ENCODE measurements at regions not wholly inside any gene's neighbourhood (a gene's known extent, or its start where the extent isn't known, plus 50 kb on each side); places are given as distances from the start of the nearest gene placed in this dataset.

- Mint-ChIP-seq H3K27ac (no peak overlapping the region), H3K27me3 (peaks cover 13% of the 10 kb centered on the region), H3K4me1 (no peaks in the 10 kb centered on the region), H3K36me3 (peaks cover 2% of the 10 kb centered on the region), H3K4me3 (no peak overlapping the region), H3K9me3 (peaks cover 9 to 19% (median 12%) of the 10 kb centered on the region in 3 donors)
Observed at GRCh38 chr6:5946701-5947100, 60.0 kb downstream of the NRN1 start.

DNA sequence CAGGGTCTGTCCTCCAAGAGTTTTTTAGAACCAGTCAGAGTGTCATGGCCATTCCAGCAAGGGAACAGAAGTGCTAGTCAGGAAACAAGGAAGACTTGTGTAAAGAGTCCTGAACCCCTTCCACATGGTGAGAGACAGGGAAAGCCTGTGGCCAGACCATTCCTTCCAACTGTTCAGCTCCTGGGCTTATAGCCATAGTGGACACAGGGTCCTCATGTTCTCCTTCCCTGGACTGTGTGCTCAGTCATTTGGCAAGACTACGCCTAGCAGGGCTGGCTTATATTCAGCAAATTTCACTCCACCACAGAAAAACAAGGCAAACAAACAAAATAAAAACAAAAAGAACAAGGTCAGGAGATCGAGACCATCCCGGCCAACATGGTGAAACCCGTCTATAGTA, 60.5 kb downstream of the NRN1 start:
- Mint-ChIP-seq H3K36me3 (peaks cover 2% of the 10 kb centered on the region), H3K27ac (no peak overlapping the region), H3K9me3 (peaks cover 9 to 19% (median 12%) of the 10 kb centered on the region in 3 donors), H3K27me3 (peaks cover 12% of the 10 kb centered on the region), H3K4me3 (no peak overlapping the region), H3K4me1 (no peaks in the 10 kb centered on the region)

DNA sequence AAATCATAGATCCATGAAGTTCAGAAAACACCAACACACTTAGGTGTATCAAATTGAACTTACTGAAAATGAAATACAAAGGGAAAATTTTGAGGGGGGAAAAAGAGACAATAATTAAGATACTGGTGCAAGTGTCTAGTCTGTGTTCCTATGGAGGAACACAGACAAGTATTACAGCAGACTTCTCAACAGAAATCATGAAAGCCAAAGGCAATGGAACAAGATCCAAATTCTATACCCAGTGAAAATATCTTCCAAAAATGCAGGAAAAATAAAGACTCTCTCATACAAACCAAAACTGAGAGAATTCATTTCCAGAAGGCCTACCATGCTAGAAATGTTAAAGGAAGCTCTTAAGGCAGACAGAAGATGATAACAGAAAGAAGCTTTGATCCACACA, 63.1 kb downstream of the NRN1 start:
- Mint-ChIP-seq H3K27ac (no peak overlapping the region), H3K27me3 (peaks cover 14% of the 10 kb centered on the region), H3K4me3 (no peak overlapping the region), H3K9me3 (peaks cover 9 to 19% (median 12%) of the 10 kb centered on the region in 3 donors), H3K36me3 (peaks cover 2% of the 10 kb centered on the region), H3K4me1 (no peaks in the 10 kb centered on the region)

DNA sequence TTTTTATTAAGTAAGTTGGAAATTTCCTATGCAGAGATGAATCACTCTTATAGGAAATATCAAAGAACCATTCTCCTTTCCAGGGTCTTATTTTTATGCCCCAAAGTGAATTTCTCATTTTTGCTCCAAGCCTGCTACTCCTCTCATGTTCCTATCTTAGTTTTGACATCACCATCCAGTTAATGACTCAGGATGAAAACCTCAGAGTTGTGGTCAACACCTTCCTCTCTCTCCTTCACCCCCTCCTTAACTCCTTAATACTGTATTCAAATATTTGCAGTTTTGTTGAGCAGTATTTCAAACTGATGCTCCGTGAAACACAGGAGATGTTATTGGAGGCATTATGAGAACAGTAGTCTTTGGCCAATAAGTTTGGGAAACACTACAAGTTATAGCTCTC, 64.1 kb downstream of the NRN1 start:
- H3K9me3 Mint-ChIP-seq = peaks cover 9 to 19% (median 12%) of the 10 kb centered on the region in 3 donors
- no peak overlapping the region for H3K27ac Mint-ChIP-seq
- no peaks in the 10 kb centered on the region for H3K4me1 Mint-ChIP-seq
- H3K36me3 Mint-ChIP-seq = peaks cover 2% of the 10 kb centered on the region
- H3K4me3 Mint-ChIP-seq = no peak overlapping the region
- peaks cover 14% of the 10 kb centered on the region for H3K27me3 Mint-ChIP-seq

DNA sequence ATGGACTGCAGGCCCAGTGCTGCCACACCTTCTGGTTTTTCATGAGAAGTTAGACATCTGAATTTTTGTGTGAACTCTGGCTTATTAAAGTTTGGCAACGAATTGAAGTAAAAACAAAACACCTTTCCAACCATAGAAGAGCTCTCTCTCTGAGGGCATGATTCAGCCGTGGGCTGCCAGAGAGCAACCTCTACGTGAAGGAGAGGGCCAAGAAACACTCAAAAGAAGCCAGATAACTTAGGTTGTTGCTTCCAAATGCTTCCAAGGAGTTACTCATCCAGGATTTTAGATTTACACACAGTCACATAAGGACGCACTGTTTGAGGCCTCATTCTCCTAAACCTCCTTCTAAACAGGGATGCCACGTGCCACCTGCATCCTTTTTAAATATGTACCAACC, 65.5 kb downstream of the NRN1 start:
- peaks cover 11% of the 10 kb centered on the region for H3K27me3 Mint-ChIP-seq
- peaks cover 2% of the 10 kb centered on the region for H3K36me3 Mint-ChIP-seq
- H3K4me3 Mint-ChIP-seq = no peak overlapping the region
- H3K27ac Mint-ChIP-seq = no peak overlapping the region
- no peaks in the 10 kb centered on the region for H3K4me1 Mint-ChIP-seq
- peaks cover 9 to 19% (median 12%) of the 10 kb centered on the region in 3 donors for H3K9me3 Mint-ChIP-seq

GRCh38 chr6:5938934-5939333, 67.8 kb downstream of the NRN1 start:
- Mint-ChIP-seq H3K27me3 (peaks cover 15% of the 10 kb centered on the region), H3K4me3 (no peak overlapping the region), H3K36me3 (peaks cover 2% of the 10 kb centered on the region), H3K27ac (no peak overlapping the region), H3K9me3 (peaks cover 7 to 15% (median 9%) of the 10 kb centered on the region in 3 donors), H3K4me1 (no peaks in the 10 kb centered on the region)

DNA sequence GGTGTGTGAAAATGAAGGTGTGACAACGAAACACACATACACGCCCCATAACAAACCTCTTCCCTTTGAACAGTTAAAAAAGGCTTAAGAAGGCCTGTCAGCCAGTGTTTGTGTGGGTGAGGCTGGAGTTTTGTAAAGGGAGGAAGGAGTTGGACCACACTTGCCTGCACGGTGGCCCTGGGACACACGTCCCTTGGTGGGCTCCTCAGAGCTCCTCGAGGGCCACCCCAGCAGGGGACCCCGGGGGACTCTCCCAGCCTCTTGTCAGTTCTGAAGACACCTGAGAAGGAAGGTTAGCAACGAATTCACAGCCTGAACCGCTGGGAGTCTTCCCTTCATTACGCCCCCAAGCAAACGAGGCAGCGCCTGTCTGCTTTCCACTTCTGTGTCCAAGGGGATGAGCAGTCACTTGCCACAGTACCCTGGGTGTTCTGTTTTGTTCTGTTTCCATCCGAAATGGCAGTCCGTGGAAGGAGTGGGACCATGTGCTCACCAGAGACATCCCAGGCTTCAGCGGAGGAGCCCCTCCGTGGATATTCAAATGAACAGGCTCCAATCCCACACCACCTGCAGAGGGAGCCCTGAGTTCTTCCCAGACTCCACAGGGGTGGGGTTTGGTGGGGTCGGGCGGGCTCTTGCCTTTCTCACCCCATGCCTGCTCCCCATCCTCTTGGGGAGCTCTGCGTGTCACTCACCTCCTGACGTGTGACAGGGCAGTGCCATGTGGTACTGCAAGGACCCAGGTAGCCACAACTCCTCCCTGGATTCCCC, 68.6 kb downstream of the NRN1 start:
- H3K4me3 Mint-ChIP-seq = no peak overlapping the region
- H3K27me3 Mint-ChIP-seq = peaks cover 19% of the 10 kb centered on the region
- H3K4me1 Mint-ChIP-seq = no peaks in the 10 kb centered on the region
- peaks cover 2% of the 10 kb centered on the region for H3K36me3 Mint-ChIP-seq
- peaks cover 2 to 9% (median 3%) of the 10 kb centered on the region in 3 donors for H3K9me3 Mint-ChIP-seq
- H3K27ac Mint-ChIP-seq = no peak overlapping the region

DNA sequence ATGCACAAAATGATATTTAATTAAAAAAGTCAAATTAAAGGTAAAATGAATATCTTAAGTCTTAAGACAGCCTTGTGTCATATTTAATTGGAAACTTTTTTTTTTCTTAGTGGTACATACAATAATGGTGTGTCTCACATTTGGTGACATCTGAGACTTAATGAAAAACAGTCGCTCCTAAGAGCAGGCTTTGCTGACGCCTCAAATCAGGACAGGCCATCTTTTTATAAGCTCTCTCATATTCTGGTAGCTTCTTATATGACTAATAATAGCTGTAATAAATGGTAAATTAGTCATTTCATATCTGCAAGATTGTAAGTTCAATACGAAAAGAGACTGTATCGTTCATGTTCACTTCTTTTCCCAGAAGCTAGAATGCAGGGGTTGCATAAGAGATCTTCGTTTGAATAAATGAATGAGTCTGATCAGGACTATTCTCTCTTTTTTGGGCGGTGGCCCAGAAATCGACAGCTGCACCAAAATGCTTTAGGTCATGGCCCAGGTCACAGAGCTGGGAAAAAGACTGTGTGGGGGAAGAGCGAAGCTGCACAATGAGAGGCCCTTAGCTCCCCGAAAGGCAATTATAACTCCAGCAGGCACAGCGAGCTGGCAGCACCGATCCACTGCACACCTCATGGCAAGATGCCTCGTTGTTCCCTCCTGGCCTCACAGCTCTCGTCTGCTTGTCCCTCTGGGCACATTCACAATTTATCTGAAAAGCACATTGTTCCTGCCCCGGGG, 69.4 kb downstream of the NRN1 start:
- Mint-ChIP-seq H3K9me3 (peaks cover 1 to 6% (median 3%) of the 10 kb centered on the region in 3 donors), H3K4me3 (no peak overlapping the region), H3K4me1 (no peaks in the 10 kb centered on the region), H3K27ac (no peak overlapping the region), H3K27me3 (peaks cover 22% of the 10 kb centered on the region), H3K36me3 (no peaks in the 10 kb centered on the region)

DNA sequence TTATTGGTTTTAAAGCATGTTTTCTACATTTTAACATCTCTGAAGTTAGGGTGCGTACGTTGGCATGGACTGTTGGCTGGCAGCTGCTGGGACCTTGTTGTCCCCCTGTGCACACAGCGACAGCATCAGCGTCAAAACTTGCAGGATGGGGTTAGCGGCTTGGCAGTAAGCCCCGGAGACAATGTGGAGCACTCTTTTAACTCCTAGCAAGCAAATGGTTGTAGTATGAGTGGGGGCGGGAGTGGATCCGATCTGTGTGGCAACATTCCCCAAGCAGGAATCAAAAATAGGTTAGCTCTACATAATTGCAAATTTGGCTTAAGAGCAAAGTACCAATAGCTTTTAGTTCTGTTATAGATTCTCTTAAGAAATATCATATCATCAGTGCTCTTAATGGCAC, 70.1 kb downstream of the NRN1 start:
- peaks cover 26% of the 10 kb centered on the region for H3K27me3 Mint-ChIP-seq

DNA sequence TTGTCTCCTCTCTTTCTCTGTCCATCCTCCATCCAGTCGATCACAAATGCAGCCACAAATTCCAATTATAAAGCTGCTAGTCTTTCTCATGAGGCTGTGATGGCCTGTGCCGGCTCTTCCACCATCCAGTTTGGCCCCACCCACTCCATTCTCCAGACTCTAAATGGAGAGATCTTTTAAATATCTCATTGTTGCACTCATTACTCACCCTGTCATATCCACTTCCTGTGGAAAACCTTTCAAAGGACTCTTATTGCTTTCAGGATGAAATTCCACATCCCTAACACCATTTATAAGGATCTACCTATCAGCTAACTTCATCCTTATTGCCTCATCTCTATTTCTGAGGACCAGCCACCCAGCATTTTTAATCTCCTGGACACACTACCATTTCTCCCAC, 70.6 kb downstream of the NRN1 start:
- H3K36me3 Mint-ChIP-seq = no peaks in the 10 kb centered on the region
- H3K27ac Mint-ChIP-seq = no peak overlapping the region
- no peak overlapping the region for H3K4me3 Mint-ChIP-seq
- peaks cover 27% of the 10 kb centered on the region for H3K27me3 Mint-ChIP-seq
- no peaks in the 10 kb centered on the region for H3K4me1 Mint-ChIP-seq
- H3K9me3 Mint-ChIP-seq = peaks cover 0 to 4% (median 0%) of the 10 kb centered on the region in 3 donors

More for the DNA sequence above, 70.1 kb downstream of the NRN1 start:
- Mint-ChIP-seq H3K4me1 (no peaks in the 10 kb centered on the region), H3K4me3 (no peak overlapping the region), H3K27ac (no peak overlapping the region), H3K36me3 (no peaks in the 10 kb centered on the region), H3K9me3 (peaks cover 0 to 4% (median 0%) of the 10 kb centered on the region in 3 donors)

GRCh38 chr6:5930968-5931367, 75.8 kb downstream of the NRN1 start:
- H3K36me3 Mint-ChIP-seq = peaks cover 3% of the 10 kb centered on the region
- H3K9me3 Mint-ChIP-seq = peaks cover 4 to 9% (median 4%) of the 10 kb centered on the region in 3 donors
- H3K27ac Mint-ChIP-seq = no peak overlapping the region
- peaks cover 35% of the 10 kb centered on the region for H3K27me3 Mint-ChIP-seq
- H3K4me3 Mint-ChIP-seq = no peak overlapping the region
- H3K4me1 Mint-ChIP-seq = no peaks in the 10 kb centered on the region

GRCh38 chr6:5930143-5930770, 76.5 kb downstream of the NRN1 start:
- Mint-ChIP-seq H3K4me1 (no peaks in the 10 kb centered on the region), H3K36me3 (peaks cover 7% of the 10 kb centered on the region), H3K27me3 (peaks cover 34% of the 10 kb centered on the region), H3K4me3 (no peak overlapping the region), H3K9me3 (peaks cover 4 to 11% (median 8%) of the 10 kb centered on the region in 3 donors), H3K27ac (no peak overlapping the region)

DNA sequence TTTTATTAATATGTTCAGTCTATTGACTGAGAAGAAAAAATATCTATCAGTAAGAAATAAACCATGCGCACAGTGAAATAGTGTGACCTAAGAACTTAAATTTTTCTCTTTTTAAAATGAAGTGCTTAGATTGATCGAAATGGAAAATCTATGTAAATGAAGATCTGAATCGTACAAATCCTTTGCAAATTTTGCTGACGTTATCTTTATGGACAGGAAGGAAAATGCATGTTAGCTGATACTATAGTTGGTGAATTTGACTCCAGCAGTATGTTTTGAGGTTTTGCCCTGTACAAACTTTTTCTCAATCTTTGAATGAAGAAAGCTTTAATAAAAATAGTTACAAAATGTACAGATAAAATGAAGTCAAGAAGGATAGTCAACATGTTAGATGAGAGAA, 82.9 kb downstream of the NRN1 start:
- H3K36me3 Mint-ChIP-seq = peaks cover 10% of the 10 kb centered on the region
- peaks cover 10 to 12% (median 11%) of the 10 kb centered on the region in 3 donors for H3K9me3 Mint-ChIP-seq
- peaks cover 0 to 3% (median 0%) of the 10 kb centered on the region in 3 donors for H3K4me1 Mint-ChIP-seq
- no peak overlapping the region for H3K27ac Mint-ChIP-seq
- peaks cover 18% of the 10 kb centered on the region for H3K27me3 Mint-ChIP-seq
- peak overlapping the region in 1 of 4 donors; percentile 2 for H3K4me3 Mint-ChIP-seq

DNA sequence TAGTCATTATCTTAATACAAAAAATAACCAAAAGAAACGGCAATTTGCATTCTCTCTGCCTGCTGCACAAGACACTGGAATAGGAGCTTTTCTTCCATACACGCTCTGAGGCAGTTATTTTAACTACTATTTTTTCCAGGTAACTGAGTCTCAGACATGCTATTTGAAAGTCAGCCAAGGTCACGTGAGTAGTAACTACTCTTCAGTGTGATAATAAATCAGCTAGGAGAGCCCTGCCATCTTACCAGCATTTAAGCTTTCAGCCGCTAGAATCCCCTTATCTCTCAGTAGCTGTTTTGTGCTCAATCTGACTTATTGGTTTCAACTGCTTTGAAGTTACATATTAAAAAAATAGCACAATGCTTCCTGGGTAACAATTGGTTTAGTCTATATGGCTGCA, 84.5 kb downstream of the NRN1 start:
- H3K4me1 Mint-ChIP-seq = peaks cover 0 to 4% (median 0%) of the 10 kb centered on the region in 3 donors
- no peak overlapping the region for H3K4me3 Mint-ChIP-seq
- H3K9me3 Mint-ChIP-seq = peaks cover 10 to 12% (median 11%) of the 10 kb centered on the region in 3 donors
- no peak overlapping the region for H3K27ac Mint-ChIP-seq
- H3K36me3 Mint-ChIP-seq = peaks cover 11% of the 10 kb centered on the region
- H3K27me3 Mint-ChIP-seq = peaks cover 12% of the 10 kb centered on the region

DNA sequence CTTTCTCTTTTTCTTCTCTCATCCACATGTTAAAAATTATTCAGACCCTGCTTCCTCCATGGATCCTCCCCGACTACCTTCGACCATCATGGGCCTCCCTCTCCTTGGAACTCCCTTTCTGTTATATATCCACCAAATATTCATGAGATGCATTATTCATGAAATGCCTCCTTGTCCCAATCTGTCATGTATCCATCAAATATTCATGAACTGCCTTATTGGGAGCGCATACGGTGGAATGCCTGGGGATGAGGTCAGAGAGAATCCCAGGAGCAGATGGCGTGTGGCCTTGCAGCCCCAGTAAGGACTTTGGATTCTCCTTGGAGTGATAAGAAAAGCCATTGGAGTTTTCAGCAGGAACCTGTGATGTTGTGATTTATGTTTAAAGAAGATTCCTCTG, 97.0 kb downstream of the NRN1 start:
- no peak overlapping the region for H3K4me3 Mint-ChIP-seq
- no peaks in the 10 kb centered on the region for H3K4me1 Mint-ChIP-seq
- no peak overlapping the region for H3K27ac Mint-ChIP-seq
- H3K27me3 Mint-ChIP-seq = peaks cover 10% of the 10 kb centered on the region
- peaks cover 0 to 3% (median 1%) of the 10 kb centered on the region in 3 donors for H3K9me3 Mint-ChIP-seq
- peaks cover 8% of the 10 kb centered on the region for H3K36me3 Mint-ChIP-seq

All from IgD-negative memory B cell (primary cell).